Activated CD4-positive, alpha-beta T cell treated with anti-CD3 and anti-CD28 coated beads, Interleukin-2, amount 10 ng/mL, durations not matched to agents 7 days and 5 days (primary cell): ENCODE measurements at regions not wholly inside any gene's neighbourhood (a gene's known extent, or its start where the extent isn't known, plus 50 kb on each side); places are given as distances from the start of the nearest gene placed in this dataset.

ENCODE experiments used
- CTCF ChIA-PET: fragments of 350-600 bp; sonication (Branson Sonifier 250); formaldehyde crosslinking; loops from one replicate; lab custom pipeline; 2021; ENCODE audit warnings: antibody characterized with exemption; lab: Charles Lee
- POLR2A ChIA-PET: fragments of 350-600 bp; sonication (Branson Sonifier 250); formaldehyde crosslinking; loops from one replicate; lab custom pipeline; 2021; ENCODE audit warnings: antibody characterized with exemption; lab: Charles Lee
- DNase-seq: peaks from one replicate; pipeline ENCODE4 v3.0.0-alpha.2; 2020
- H3K27ac Mint-ChIP-seq: one replicate; pipeline ENCODE4 v1.8.0; 2021; ENCODE audit warnings: mild to moderate bottlenecking, moderate library complexity, mixed read lengths
- H3K27me3 Mint-ChIP-seq: one replicate; pipeline ENCODE4 v1.8.0; 2021; ENCODE audit warnings: mixed read lengths
- H3K36me3 Mint-ChIP-seq: one replicate; pipeline ENCODE4 v1.8.0; 2021; ENCODE audit warnings: low read depth, mixed read lengths
- H3K4me1 Mint-ChIP-seq: one replicate; pipeline ENCODE4 v1.8.0; 2021; ENCODE audit warnings: mixed read lengths
- H3K4me3 Mint-ChIP-seq: one replicate; pipeline ENCODE4 v1.8.0; 2021; ENCODE audit warnings: mild to moderate bottlenecking, moderate library complexity, mixed read lengths
- H3K9me3 Mint-ChIP-seq: one replicate; pipeline ENCODE4 v1.8.0; 2021; ENCODE audit warnings: mixed read lengths

- DNase-seq: no peak
- H3K27me3 Mint-ChIP-seq: peaks cover 2% of the 10 kb centered on the region
- H3K4me3 Mint-ChIP-seq: no peak overlapping the region
- no peak overlapping the region for H3K27ac Mint-ChIP-seq
- ChIA-PET POLR2A (no interaction called here), CTCF (no interaction called here)
- no peaks in the 10 kb centered on the region for H3K36me3 Mint-ChIP-seq
- H3K9me3 Mint-ChIP-seq: no peaks in the 10 kb centered on the region
- H3K4me1 Mint-ChIP-seq: no peaks in the 10 kb centered on the region
These were observed 70.6 kb upstream of the ANK2 start for GRCh38 chr4:112978691-112979472.

- H3K36me3 Mint-ChIP-seq: no peaks in the 10 kb centered on the region
- no peak for DNase-seq
- H3K27me3 Mint-ChIP-seq: peaks cover 2% of the 10 kb centered on the region
- ChIA-PET POLR2A (no interaction called here), CTCF (no interaction called here)
- no peaks in the 10 kb centered on the region for H3K4me1 Mint-ChIP-seq
- H3K4me3 Mint-ChIP-seq: no peak overlapping the region
- no peaks in the 10 kb centered on the region for H3K9me3 Mint-ChIP-seq
- H3K27ac Mint-ChIP-seq: no peak overlapping the region
These were observed 69.5 kb upstream of the ANK2 start for GRCh38 chr4:112979881-112980421.

- H3K36me3 Mint-ChIP-seq: no peaks in the 10 kb centered on the region
- DNase-seq: no peak
- no peaks in the 10 kb centered on the region for H3K9me3 Mint-ChIP-seq
- POLR2A ChIA-PET: no interaction called here
- CTCF ChIA-PET: no interaction called here
- H3K4me3 Mint-ChIP-seq: no peak overlapping the region
- no peaks in the 10 kb centered on the region for H3K4me1 Mint-ChIP-seq
- H3K27ac Mint-ChIP-seq: no peak overlapping the region
- peaks cover 2% of the 10 kb centered on the region for H3K27me3 Mint-ChIP-seq
These were observed 66.8 kb upstream of the ANK2 start for GRCh38 chr4:112982680-112983079.

GRCh38 chr4:112994732-112995464 lies 54.6 kb upstream of the ANK2 start:
- CTCF ChIA-PET: no interaction called here
- Mint-ChIP-seq H3K27ac (no peak overlapping the region), H3K36me3 (no peaks in the 10 kb centered on the region), H3K4me1 (no peaks in the 10 kb centered on the region), H3K4me3 (no peak overlapping the region), H3K27me3 (no peaks in the 10 kb centered on the region), H3K9me3 (no peaks in the 10 kb centered on the region)
- no peak for DNase-seq
- POLR2A ChIA-PET: no interaction called here
